IMR-90 (cell line): ENCODE measurements at regions not wholly inside any gene's neighbourhood (a gene's known extent, or its start where the extent isn't known, plus 50 kb on each side); places are given as distances from the start of the nearest gene placed in this dataset.

Source experiments
- BHLHE40 ChIP-seq: fragments of 150-350 bp; IDR thresholded peaks from 2 replicates; pipeline ENCODE4 v1.6.1; 2016; ENCODE audit warnings: mild to moderate bottlenecking, low read depth, low read length
- RCOR1 ChIP-seq: IDR thresholded peaks from 2 replicates; pipeline ENCODE4 v1.6.1; 2012; ENCODE audit warnings: mild to moderate bottlenecking, low read length, improper control_type of control experiment; ENCODE audit not compliant: insufficient replicate concordance

GRCh38 chr14:106681161-106681560 is 1154.8 kb downstream of the TMEM121 start:
- TF ChIP-seq BHLHE40 (no peak), RCOR1 (no peak)
